Prostate gland (tissue), 2 donors: ENCODE measurements at regions not wholly inside any gene's neighbourhood (a gene's known extent, or its start where the extent isn't known, plus 50 kb on each side); places are given as distances from the start of the nearest gene placed in this dataset.

Experiments
- DNase-seq: peaks from one replicate; pipeline ENCODE4 v3.0.0-alpha.2; 2019; ENCODE audit warnings: low spot score
- H3K27ac ChIP-seq, 2 donors: fragments of 200-600 bp; sonication (generic); 2 replicates each; pipeline ENCODE4 v1.5.1; 2017 to 2019
- H3K27me3 ChIP-seq: fragments of 200-600 bp; sonication (generic); replicated peaks from 2 replicates; pipeline ENCODE4 v1.5.1; 2019; ENCODE audit not compliant: insufficient read depth
- H3K36me3 ChIP-seq, 2 donors: fragments of 200-600 bp; sonication (generic); 1 replicate in 1 of 2; 2 replicates in 1 of 2; pipeline versions ENCODE4 v1.5.1 to v1.8.1; 2017 to 2019
- H3K4me1 ChIP-seq: fragments of 200-600 bp; sonication (generic); replicated peaks from 2 replicates; pipeline ENCODE4 v1.5.1; 2019
- H3K4me3 ChIP-seq, 2 donors: fragments of 200-600 bp; sonication (generic); 2 replicates each; pipeline ENCODE4 v1.5.1; 2017 to 2019
- H3K9me3 ChIP-seq: fragments of 200-600 bp; sonication (generic); 2 replicates; pipeline ENCODE4 v1.5.1; 2017
- POLR2A ChIP-seq: fragments of 450-650 bp; IDR thresholded peaks from one replicate; pipeline ENCODE4 v1.6.1; 2016; ENCODE audit warnings: antibody characterized with exemption, mild to moderate bottlenecking
- POLR2AphosphoS5 ChIP-seq: sonication (generic); formaldehyde crosslinking; IDR thresholded peaks from one replicate; pipeline ENCODE4 v1.6.1; 2017; ENCODE audit warnings: antibody characterized with exemption
- WGBS: methylation state at CpG from one replicate; pipeline ENCODE4 v1.1.5; 2018; 5-methylcytosine and 5-hydroxymethylcytosine counted together
- intact Hi-C: fragments of 100-400 bp; cut with DNase I; formaldehyde crosslinking; loops from one replicate; pipeline ENCODE4 v1.14.2; 2022
- TF ChIP-seq, protein P1 (sequence below), 4 experiments: fragments of 200-600 bp in 2 of 4; fragments of 450-650 bp in 2 of 4; sonication (generic) in 2 of 4; IDR thresholded peaks; 1 replicate in 3 of 4; 2 replicates in 1 of 4; pipeline ENCODE4 v1.5.1; 2016 to 2019; ENCODE audit warnings: antibody characterized with exemption in 4 of 4, mild to moderate bottlenecking in 2 of 4, moderate library complexity in 2 of 4

DNA sequence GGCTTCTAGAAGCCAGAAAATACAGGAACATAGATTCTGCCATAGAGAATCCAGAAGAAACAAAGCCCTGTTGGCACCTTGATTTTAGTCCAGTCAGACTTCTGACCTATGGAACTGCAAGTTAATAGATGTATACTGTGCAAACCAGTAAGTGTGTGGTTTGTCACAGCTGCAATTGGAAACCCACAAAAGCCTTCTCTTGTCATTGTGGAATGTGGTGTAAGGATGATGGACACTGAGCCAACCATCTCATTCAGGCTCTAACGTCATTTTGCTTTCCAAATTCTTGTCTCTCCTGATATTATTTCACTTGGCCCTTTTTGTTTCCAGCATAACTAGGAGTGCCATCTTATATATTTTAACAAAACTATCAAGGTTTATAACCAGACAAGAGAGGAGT, 369.5 kb upstream of the SMIM21 start:
- intact Hi-C loops, result no loop called here
- Histone ChIP-seq H3K4me1 (no peaks in the 10 kb centered on the region), H3K27ac (no peak overlapping the region), H3K36me3 (no peaks in the 10 kb centered on the region), H3K27me3 (no peaks in the 10 kb centered on the region), H3K9me3 (no peaks in the 10 kb centered on the region), H3K4me3 (no peak overlapping the region)
- 77% methylated on average over 1 of the region's 1 CpG for WGBS
- DNase-seq, result no peak
- TF ChIP-seq, protein P1, sequence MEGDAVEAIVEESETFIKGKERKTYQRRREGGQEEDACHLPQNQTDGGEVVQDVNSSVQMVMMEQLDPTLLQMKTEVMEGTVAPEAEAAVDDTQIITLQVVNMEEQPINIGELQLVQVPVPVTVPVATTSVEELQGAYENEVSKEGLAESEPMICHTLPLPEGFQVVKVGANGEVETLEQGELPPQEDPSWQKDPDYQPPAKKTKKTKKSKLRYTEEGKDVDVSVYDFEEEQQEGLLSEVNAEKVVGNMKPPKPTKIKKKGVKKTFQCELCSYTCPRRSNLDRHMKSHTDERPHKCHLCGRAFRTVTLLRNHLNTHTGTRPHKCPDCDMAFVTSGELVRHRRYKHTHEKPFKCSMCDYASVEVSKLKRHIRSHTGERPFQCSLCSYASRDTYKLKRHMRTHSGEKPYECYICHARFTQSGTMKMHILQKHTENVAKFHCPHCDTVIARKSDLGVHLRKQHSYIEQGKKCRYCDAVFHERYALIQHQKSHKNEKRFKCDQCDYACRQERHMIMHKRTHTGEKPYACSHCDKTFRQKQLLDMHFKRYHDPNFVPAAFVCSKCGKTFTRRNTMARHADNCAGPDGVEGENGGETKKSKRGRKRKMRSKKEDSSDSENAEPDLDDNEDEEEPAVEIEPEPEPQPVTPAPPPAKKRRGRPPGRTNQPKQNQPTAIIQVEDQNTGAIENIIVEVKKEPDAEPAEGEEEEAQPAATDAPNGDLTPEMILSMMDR (IDR thresholded peaks at IDR 0.05), result no peak
- TF ChIP-seq POLR2AphosphoS5, result no peak

DNA sequence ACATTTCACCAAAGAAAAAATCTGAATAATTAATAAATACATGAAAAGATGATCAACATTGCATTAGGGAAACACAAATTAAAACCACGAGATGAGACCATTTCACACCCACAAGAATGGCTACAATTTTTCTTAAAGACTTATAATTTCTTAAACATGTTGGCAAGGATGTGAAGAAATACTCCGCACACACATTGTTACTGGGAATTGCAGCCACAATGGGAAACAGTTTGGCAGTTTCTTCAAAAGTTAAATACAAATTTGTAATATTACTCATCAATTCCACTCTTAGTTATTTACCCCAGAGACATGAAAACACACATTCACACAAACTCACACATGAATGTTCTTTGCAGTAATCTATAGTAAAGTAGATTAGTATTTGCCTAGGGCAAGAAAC, 363.3 kb upstream of the SMIM21 start:
- no peaks in the 10 kb centered on the region for H3K9me3 ChIP-seq
- H3K36me3 ChIP-seq, result no peaks in the 10 kb centered on the region
- no peaks in the 10 kb centered on the region for H3K27me3 ChIP-seq
- intact Hi-C loops, result no loop called here
- no peak for DNase-seq
- no peaks in the 10 kb centered on the region for H3K4me1 ChIP-seq
- no peak overlapping the region for H3K27ac ChIP-seq
- TF ChIP-seq POLR2A (no peak), POLR2AphosphoS5 (no peak)
- TF ChIP-seq, protein P1 (IDR thresholded peaks at IDR 0.05), result no peak
- WGBS, result 84% methylated on average over 2 of the region's 2 CpGs
- no peak overlapping the region for H3K4me3 ChIP-seq

DNA sequence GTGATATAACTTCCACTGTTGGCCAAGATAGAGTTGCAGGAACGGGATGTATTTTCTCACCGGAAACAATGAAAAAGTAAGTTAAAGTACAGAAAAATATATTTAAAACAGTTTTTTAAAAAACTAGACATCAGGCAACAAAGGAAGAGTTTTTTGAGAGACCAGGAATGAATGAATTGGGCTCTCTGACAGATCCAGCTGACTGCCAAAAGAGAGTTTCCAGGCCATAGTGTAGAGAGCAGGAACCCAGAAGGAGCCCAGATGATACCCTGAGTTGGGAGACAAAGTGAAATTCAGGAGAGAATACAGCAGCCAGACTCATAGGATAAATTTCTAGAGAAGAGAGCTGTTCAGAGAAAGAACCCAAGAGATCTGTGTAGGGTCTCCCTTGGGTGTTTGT, 362.6 kb upstream of the SMIM21 start:
- WGBS, result 87% methylated on average over 2 of the region's 2 CpGs
- no peaks in the 10 kb centered on the region for H3K9me3 ChIP-seq
- intact Hi-C loops, result no loop called here
- H3K36me3 ChIP-seq, result no peaks in the 10 kb centered on the region
- TF ChIP-seq POLR2AphosphoS5, result no peak
- TF ChIP-seq POLR2A, result no peak
- TF ChIP-seq, protein P1 (IDR thresholded peaks at IDR 0.05), result no peak
- H3K4me1 ChIP-seq, result no peaks in the 10 kb centered on the region
- H3K27me3 ChIP-seq, result no peaks in the 10 kb centered on the region
- no peak overlapping the region for H3K4me3 ChIP-seq
- H3K27ac ChIP-seq, result no peak overlapping the region
- no peak for DNase-seq

DNA sequence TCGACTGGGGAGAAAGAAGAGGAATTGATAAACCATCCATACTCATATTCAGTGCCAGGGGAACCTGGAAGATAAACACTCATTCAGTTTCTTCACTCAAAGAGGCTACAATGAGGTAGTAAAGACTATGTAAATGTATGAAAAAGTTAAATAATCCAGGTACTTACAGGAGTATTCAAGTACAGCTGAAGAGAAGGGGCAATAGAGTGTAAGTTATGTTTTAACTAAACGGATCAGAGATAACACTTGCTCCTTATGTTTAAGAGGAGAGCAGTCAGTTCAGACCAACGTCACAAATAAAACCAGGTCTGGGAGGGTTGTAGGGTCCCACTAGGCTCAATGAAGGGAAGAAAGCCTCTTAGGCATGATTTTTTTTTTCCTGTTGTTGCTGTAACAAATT, 358.3 kb upstream of the SMIM21 start:
- no peak for DNase-seq
- no peaks in the 10 kb centered on the region for H3K9me3 ChIP-seq
- no peak overlapping the region for H3K27ac ChIP-seq
- no peak overlapping the region for H3K4me3 ChIP-seq
- TF ChIP-seq POLR2AphosphoS5 (no peak), POLR2A (no peak)
- TF ChIP-seq, protein P1 (IDR thresholded peaks at IDR 0.05), result no peak
- H3K27me3 ChIP-seq, result no peaks in the 10 kb centered on the region
- no peaks in the 10 kb centered on the region for H3K36me3 ChIP-seq
- H3K4me1 ChIP-seq, result no peaks in the 10 kb centered on the region
- intact Hi-C loops, result no loop called here
- WGBS, result 72% methylated on average over 3 of the region's 3 CpGs

DNA sequence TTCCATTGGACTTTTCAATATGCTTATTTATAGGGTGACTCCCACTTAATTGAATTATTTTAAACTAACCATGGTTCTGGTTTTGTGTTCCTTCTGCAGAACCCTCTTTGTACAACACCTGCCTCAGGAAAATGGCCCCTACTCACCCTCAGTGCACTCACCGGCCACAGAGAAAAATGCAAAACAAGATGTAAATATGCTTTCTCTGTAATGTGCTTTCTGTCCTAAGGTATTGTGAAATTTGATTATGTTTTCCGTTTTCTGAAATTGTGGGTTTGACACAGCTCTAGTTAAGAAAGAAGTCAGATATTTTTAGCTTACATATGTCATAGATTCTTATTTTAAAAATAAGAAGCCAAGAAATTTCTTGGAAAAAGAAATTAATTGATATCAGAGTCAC, 357.7 kb upstream of the SMIM21 start:
- no peak overlapping the region for H3K4me3 ChIP-seq
- WGBS, result 92% methylated on average over 2 of the region's 2 CpGs
- no peaks in the 10 kb centered on the region for H3K27me3 ChIP-seq
- no peaks in the 10 kb centered on the region for H3K9me3 ChIP-seq
- no peak overlapping the region for H3K27ac ChIP-seq
- no peak for DNase-seq
- H3K4me1 ChIP-seq, result no peaks in the 10 kb centered on the region
- TF ChIP-seq, protein P1 (IDR thresholded peaks at IDR 0.05), result no peak
- no peak for TF ChIP-seq POLR2AphosphoS5
- TF ChIP-seq POLR2A, result no peak
- intact Hi-C loops, result no loop called here
- H3K36me3 ChIP-seq, result no peaks in the 10 kb centered on the region
